ENCODE measurements at regions not wholly inside any gene's neighbourhood (a gene's known extent, or its start where the extent isn't known, plus 50 kb on each side); places are given as distances from the start of the nearest gene placed in this dataset.

DNA sequence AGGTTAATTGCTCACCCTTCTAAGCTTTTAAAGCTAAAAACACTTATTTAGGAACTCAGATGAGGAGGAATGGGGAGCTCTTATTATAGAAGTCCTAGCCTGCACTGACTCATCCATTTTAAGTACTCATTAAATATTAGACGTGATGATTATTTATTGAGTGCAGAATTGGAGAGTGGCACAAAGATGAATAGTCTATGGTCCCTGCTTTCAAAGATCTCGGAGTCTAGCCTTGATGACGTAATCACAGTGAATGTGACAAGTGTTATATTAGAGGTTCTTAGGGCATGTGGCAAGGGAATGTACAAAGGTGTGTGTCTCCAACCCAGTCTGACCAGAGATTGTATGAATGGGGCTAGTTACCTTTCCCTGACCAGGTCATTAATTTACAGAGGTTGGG lies 68.7 kb upstream of the CD83 start:
- Histone ChIP-seq H3K9ac (ENCODE audit: low read length in 3 of 3) (no peak overlapping the region), H3K4me1 (ENCODE audit: control insufficient read depth in 2 of 3, insufficient read depth in 2 of 3, low read depth in 1 of 3, low read length in 3 of 3) (no peaks in the 10 kb centered on the region), H3K9me3 (ENCODE audit: control insufficient read depth in 2 of 3, insufficient read depth in 1 of 3, low read length in 3 of 3) (no peaks in the 10 kb centered on the region), H3K4me3 (ENCODE audit: low read length in 3 of 3) (no peak overlapping the region), H3K36me3 (ENCODE audit: control insufficient read depth in 2 of 3, insufficient read depth in 3 of 3, low read length in 3 of 3) (no peaks in the 10 kb centered on the region), H3K27ac (ENCODE audit: low read depth in 2 of 2, low read length in 2 of 2) (no peak overlapping the region), H3K27me3 (ENCODE audit: control insufficient read depth, insufficient read depth, low read length) (no peaks in the 10 kb centered on the region)
- no peak for FAIRE-seq
- TF ChIP-seq, protein P1, sequence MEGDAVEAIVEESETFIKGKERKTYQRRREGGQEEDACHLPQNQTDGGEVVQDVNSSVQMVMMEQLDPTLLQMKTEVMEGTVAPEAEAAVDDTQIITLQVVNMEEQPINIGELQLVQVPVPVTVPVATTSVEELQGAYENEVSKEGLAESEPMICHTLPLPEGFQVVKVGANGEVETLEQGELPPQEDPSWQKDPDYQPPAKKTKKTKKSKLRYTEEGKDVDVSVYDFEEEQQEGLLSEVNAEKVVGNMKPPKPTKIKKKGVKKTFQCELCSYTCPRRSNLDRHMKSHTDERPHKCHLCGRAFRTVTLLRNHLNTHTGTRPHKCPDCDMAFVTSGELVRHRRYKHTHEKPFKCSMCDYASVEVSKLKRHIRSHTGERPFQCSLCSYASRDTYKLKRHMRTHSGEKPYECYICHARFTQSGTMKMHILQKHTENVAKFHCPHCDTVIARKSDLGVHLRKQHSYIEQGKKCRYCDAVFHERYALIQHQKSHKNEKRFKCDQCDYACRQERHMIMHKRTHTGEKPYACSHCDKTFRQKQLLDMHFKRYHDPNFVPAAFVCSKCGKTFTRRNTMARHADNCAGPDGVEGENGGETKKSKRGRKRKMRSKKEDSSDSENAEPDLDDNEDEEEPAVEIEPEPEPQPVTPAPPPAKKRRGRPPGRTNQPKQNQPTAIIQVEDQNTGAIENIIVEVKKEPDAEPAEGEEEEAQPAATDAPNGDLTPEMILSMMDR (IDR thresholded peaks at IDR 0.05; ENCODE audit: borderline replicate concordance, extremely low read depth, insufficient read depth), result no peak
- no peak for DNase-seq
- intact Hi-C loops (cut with DNase I), result no loop called here

DNA sequence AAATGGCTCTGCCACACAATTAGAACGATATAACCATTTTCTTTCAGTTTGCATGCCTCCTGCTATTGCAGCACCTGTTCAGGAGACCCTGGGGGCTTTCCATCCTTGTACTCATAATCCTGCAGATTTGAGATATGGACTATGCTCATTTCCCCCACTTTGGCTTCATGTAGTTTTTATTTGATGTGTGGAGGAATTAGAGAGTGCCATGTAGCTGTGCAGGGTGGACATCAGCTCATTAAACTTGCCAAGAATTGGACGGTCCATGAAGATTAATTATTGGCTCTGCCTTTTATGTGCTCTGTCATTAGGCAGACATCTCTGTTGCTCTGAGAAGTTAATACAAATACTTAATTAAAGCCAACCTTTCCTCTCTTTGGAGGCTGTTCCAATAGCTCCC lies 66.2 kb upstream of the CD83 start:
- H3K4me1 ChIP-seq (ENCODE audit: control insufficient read depth in 2 of 3, insufficient read depth in 2 of 3, low read depth in 1 of 3, low read length in 3 of 3), result no peaks in the 10 kb centered on the region
- H3K4me3 ChIP-seq (ENCODE audit: low read length in 3 of 3), result no peak overlapping the region
- no peak overlapping the region for H3K9ac ChIP-seq (ENCODE audit: low read length in 3 of 3)
- FAIRE-seq (no peak), DNase-seq (no peak)
- H3K27me3 ChIP-seq (ENCODE audit: control insufficient read depth, insufficient read depth, low read length), result no peaks in the 10 kb centered on the region
- H3K36me3 ChIP-seq (ENCODE audit: control insufficient read depth in 2 of 3, insufficient read depth in 3 of 3, low read length in 3 of 3), result no peaks in the 10 kb centered on the region
- TF ChIP-seq, protein P1 (IDR thresholded peaks at IDR 0.05; ENCODE audit: borderline replicate concordance, extremely low read depth, insufficient read depth), result no peak
- no peak overlapping the region for H3K27ac ChIP-seq (ENCODE audit: low read depth in 2 of 2, low read length in 2 of 2)
- H3K9me3 ChIP-seq (ENCODE audit: control insufficient read depth in 2 of 3, insufficient read depth in 1 of 3, low read length in 3 of 3), result no peaks in the 10 kb centered on the region
- intact Hi-C loops (cut with DNase I), result no loop called here

DNA sequence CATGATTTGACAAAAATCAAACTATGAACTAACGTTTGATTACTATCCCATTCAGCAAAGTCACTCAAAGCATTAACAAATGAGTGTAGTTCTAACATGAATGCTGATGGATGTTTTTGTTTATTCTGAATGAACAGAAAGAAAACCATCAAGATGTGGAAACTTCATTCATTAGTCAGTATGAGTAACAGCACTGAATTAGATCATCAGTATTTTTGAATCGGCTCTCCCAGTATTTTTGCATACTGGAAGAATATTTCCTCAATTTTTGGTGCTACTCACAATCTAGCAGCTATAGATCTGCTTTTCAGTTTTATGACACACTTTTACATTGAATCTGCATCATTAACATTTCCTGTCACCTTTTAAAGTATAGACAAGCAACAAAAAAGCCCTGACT lies 63.8 kb upstream of the CD83 start:
- no peaks in the 10 kb centered on the region for H3K36me3 ChIP-seq (ENCODE audit: control insufficient read depth in 2 of 3, insufficient read depth in 3 of 3, low read length in 3 of 3)
- intact Hi-C loops (cut with DNase I), result no loop called here
- H3K4me3 ChIP-seq (ENCODE audit: low read length in 3 of 3), result no peak overlapping the region
- no peaks in the 10 kb centered on the region for H3K27me3 ChIP-seq (ENCODE audit: control insufficient read depth, insufficient read depth, low read length)
- TF ChIP-seq, protein P1 (IDR thresholded peaks at IDR 0.05; ENCODE audit: borderline replicate concordance, extremely low read depth, insufficient read depth), result no peak
- no peaks in the 10 kb centered on the region for H3K4me1 ChIP-seq (ENCODE audit: control insufficient read depth in 2 of 3, insufficient read depth in 2 of 3, low read depth in 1 of 3, low read length in 3 of 3)
- no peak overlapping the region for H3K27ac ChIP-seq (ENCODE audit: low read depth in 2 of 2, low read length in 2 of 2)
- H3K9ac ChIP-seq (ENCODE audit: low read length in 3 of 3), result no peak overlapping the region
- no peak for FAIRE-seq
- no peak for DNase-seq
- H3K9me3 ChIP-seq (ENCODE audit: control insufficient read depth in 2 of 3, insufficient read depth in 1 of 3, low read length in 3 of 3), result no peaks in the 10 kb centered on the region

DNA sequence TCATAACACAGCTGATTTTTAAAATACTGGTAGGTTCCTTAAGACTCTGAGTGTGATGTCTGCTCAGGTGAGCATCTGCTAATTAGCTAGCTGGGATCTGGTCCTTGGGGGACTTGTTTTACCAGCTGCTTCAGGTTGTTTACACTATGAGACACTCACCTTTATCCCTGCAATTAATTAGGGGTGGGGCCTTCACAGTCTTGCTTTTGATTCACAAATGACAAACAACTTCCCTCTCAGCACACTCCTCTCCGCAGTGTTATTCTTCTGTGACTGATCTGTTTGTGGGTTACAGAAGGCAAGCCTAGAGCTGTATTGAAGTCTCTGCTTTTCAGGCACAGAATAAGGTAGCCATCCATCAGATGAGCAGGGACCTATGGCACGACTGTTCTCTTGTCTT lies 62.0 kb upstream of the CD83 start:
- no peaks in the 10 kb centered on the region for H3K36me3 ChIP-seq (ENCODE audit: control insufficient read depth in 2 of 3, insufficient read depth in 3 of 3, low read length in 3 of 3)
- intact Hi-C loops (cut with DNase I), result no loop called here
- no peak for DNase-seq
- H3K9me3 ChIP-seq (ENCODE audit: control insufficient read depth in 2 of 3, insufficient read depth in 1 of 3, low read length in 3 of 3), result no peaks in the 10 kb centered on the region
- no peak for FAIRE-seq
- peaks cover 0 to 3% (median 0%) of the 10 kb centered on the region in 3 donors for H3K4me1 ChIP-seq (ENCODE audit: control insufficient read depth in 2 of 3, insufficient read depth in 2 of 3, low read depth in 1 of 3, low read length in 3 of 3)
- H3K27ac ChIP-seq (ENCODE audit: low read depth in 2 of 2, low read length in 2 of 2), result no peak overlapping the region
- no peak overlapping the region for H3K4me3 ChIP-seq (ENCODE audit: low read length in 3 of 3)
- no peak overlapping the region for H3K9ac ChIP-seq (ENCODE audit: low read length in 3 of 3)
- no peaks in the 10 kb centered on the region for H3K27me3 ChIP-seq (ENCODE audit: control insufficient read depth, insufficient read depth, low read length)
- TF ChIP-seq, protein P1 (IDR thresholded peaks at IDR 0.05; ENCODE audit: borderline replicate concordance, extremely low read depth, insufficient read depth), result no peak

All from kidney (tissue), 13 donors.